Omental fat pad (tissue), 3 donors: ENCODE measurements at regions not wholly inside any gene's neighbourhood (a gene's known extent, or its start where the extent isn't known, plus 50 kb on each side); places are given as distances from the start of the nearest gene placed in this dataset.

ENCODE experiments used
- ATAC-seq: fragments of 150-250 bp; one replicate; pipeline ENCODE4 v1.9.1; 2016; ENCODE audit warnings: mild to moderate bottlenecking, moderate library complexity; ENCODE audit not compliant: low FRiP score
- DNase-seq: peaks from one replicate; pipeline ENCODE4 v3.0.0-alpha.2; 2019; ENCODE audit warnings: low spot score
- TF ChIP-seq, protein P1 (sequence below), 3 donors: fragments of 450-650 bp; IDR thresholded peaks; one replicate each; pipeline ENCODE4 v1.5.1; 2016 to 2017; ENCODE audit warnings: antibody characterized with exemption in 3 of 3, mild to moderate bottlenecking in 3 of 3, moderate library complexity in 2 of 3

- no peak for DNase-seq
- no peak for ATAC-seq
- TF ChIP-seq, protein P1, sequence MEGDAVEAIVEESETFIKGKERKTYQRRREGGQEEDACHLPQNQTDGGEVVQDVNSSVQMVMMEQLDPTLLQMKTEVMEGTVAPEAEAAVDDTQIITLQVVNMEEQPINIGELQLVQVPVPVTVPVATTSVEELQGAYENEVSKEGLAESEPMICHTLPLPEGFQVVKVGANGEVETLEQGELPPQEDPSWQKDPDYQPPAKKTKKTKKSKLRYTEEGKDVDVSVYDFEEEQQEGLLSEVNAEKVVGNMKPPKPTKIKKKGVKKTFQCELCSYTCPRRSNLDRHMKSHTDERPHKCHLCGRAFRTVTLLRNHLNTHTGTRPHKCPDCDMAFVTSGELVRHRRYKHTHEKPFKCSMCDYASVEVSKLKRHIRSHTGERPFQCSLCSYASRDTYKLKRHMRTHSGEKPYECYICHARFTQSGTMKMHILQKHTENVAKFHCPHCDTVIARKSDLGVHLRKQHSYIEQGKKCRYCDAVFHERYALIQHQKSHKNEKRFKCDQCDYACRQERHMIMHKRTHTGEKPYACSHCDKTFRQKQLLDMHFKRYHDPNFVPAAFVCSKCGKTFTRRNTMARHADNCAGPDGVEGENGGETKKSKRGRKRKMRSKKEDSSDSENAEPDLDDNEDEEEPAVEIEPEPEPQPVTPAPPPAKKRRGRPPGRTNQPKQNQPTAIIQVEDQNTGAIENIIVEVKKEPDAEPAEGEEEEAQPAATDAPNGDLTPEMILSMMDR (IDR thresholded peaks at IDR 0.05) = no peak
These were observed 83.1 kb upstream of the ERRFI1 start for GRCh38 chr1:8109216-8109615.

GRCh38 chr1:8107897-8108296 is 81.8 kb upstream of the ERRFI1 start:
- ATAC-seq (no peak), DNase-seq (no peak)
- TF ChIP-seq, protein P1 (IDR thresholded peaks at IDR 0.05) = no peak

- ATAC-seq (no peak), DNase-seq (no peak)
- TF ChIP-seq, protein P1 (IDR thresholded peaks at IDR 0.05) = no peak
These were observed 78.4 kb upstream of the ERRFI1 start for GRCh38 chr1:8104278-8105236.

GRCh38 chr1:8097908-8098307 is 71.8 kb upstream of the ERRFI1 start:
- ATAC-seq = no peak
- no peak for DNase-seq
- TF ChIP-seq, protein P1 (IDR thresholded peaks at IDR 0.05) = no peak

- peak; percentile 88 for ATAC-seq
- TF ChIP-seq, protein P1 (IDR thresholded peaks at IDR 0.05) = no peak
- DNase-seq = no peak
These were observed 71.1 kb upstream of the ERRFI1 start for GRCh38 chr1:8097077-8097799.

DNA sequence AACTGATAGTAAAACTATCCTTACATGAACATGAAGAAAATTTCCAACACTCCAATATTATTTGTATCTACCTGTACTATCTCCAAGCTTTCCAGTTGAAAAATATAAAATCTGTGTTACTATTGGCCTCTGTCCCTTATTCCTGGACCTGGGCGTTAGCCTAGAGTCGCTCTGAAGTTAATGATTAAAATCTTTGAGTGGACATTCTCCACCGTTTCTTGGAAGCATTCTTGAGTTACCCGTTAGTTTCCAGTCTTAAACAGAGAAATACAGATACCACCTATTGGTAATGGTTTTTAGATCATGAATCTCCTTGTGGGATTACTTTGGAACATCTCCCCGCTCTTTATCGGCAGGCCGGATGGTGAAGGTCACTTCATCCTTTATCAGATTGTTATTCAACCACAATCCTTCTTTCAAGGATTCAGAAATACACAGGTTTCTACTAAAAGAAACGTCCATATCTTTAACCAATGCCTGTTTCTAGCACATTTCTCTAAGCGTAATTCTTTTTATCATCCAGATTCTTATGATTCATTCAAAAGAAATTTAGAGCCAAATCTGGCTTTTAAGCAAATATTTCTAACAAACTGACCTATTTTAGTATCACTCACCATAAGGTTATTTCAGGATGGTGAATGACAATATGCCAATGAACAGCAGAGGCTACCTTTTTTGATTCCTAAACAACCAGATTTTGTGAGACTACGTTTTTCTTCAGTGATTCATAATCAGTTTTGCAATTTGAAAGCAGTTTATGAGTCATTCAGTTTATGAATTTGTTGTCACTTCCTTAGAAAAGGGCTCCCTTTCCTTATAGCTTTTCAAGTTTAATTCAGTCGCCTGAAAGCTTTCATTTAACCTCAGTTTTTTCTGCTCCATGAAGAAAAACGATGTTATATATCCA is 70.2 kb upstream of the ERRFI1 start:
- TF ChIP-seq, protein P1 (IDR thresholded peaks at IDR 0.05) = no peak
- ATAC-seq = peak; percentile 60

More for the DNA sequence above, 70.2 kb upstream of the ERRFI1 start:
- no peak for DNase-seq
